IPS-18c (cell line): ENCODE measurements at regions not wholly inside any gene's neighbourhood (a gene's known extent, or its start where the extent isn't known, plus 50 kb on each side); places are given as distances from the start of the nearest gene placed in this dataset.

Experiments used
- H3K4me3 ChIP-seq: 2 replicates; pipeline ENCODE4 v1.7.0; 2013; ENCODE audit warnings: low read depth, mild to moderate bottlenecking, low read length, moderate library complexity; ENCODE audit not compliant: insufficient read depth
- H3K9me3 ChIP-seq: one replicate; pipeline ENCODE4 v1.6.1; 2013; ENCODE audit warnings: mild to moderate bottlenecking, low read length, moderate library complexity; ENCODE audit not compliant: control insufficient read depth, insufficient read depth

GRCh38 chr2:147665105-147665504 lies 179.7 kb upstream of the ACVR2A start:
- H3K4me3 ChIP-seq: no peak overlapping the region
- peaks cover 2% of the 10 kb centered on the region for H3K9me3 ChIP-seq

GRCh38 chr2:147663962-147664361 lies 180.9 kb upstream of the ACVR2A start:
- peaks cover 2% of the 10 kb centered on the region for H3K9me3 ChIP-seq
- H3K4me3 ChIP-seq: no peak overlapping the region

- Histone ChIP-seq H3K9me3 (peaks cover 2% of the 10 kb centered on the region), H3K4me3 (no peak overlapping the region)
These were observed 181.5 kb upstream of the ACVR2A start for GRCh38 chr2:147663153-147663961.

GRCh38 chr2:147662221-147662620 lies 182.6 kb upstream of the ACVR2A start:
- peaks cover 2% of the 10 kb centered on the region for H3K9me3 ChIP-seq
- no peak overlapping the region for H3K4me3 ChIP-seq

GRCh38 chr2:147660680-147661079 lies 184.1 kb upstream of the ACVR2A start:
- Histone ChIP-seq H3K4me3 (no peak overlapping the region), H3K9me3 (peaks cover 2% of the 10 kb centered on the region)

GRCh38 chr2:147659051-147659450 lies 185.8 kb upstream of the ACVR2A start:
- Histone ChIP-seq H3K4me3 (no peak overlapping the region), H3K9me3 (peaks cover 2% of the 10 kb centered on the region)

- H3K9me3 ChIP-seq: no peaks in the 10 kb centered on the region
- H3K4me3 ChIP-seq: no peak overlapping the region
These were observed 187.5 kb upstream of the ACVR2A start for GRCh38 chr2:147657086-147658000.

GRCh38 chr2:147649998-147650397 lies 194.8 kb upstream of the ACVR2A start:
- Histone ChIP-seq H3K9me3 (no peaks in the 10 kb centered on the region), H3K4me3 (no peak overlapping the region)

GRCh38 chr2:147649286-147649685 lies 195.5 kb upstream of the ACVR2A start:
- Histone ChIP-seq H3K4me3 (no peak overlapping the region), H3K9me3 (no peaks in the 10 kb centered on the region)

- no peak overlapping the region for H3K4me3 ChIP-seq
- no peaks in the 10 kb centered on the region for H3K9me3 ChIP-seq
These were observed 196.4 kb upstream of the ACVR2A start for GRCh38 chr2:147648471-147648870.

GRCh38 chr2:147647816-147648215 lies 197.0 kb upstream of the ACVR2A start:
- no peaks in the 10 kb centered on the region for H3K9me3 ChIP-seq
- no peak overlapping the region for H3K4me3 ChIP-seq

GRCh38 chr2:147646818-147647468 lies 197.9 kb upstream of the ACVR2A start:
- no peaks in the 10 kb centered on the region for H3K9me3 ChIP-seq
- no peak overlapping the region for H3K4me3 ChIP-seq

- Histone ChIP-seq H3K4me3 (no peak overlapping the region), H3K9me3 (no peaks in the 10 kb centered on the region)
These were observed 200.3 kb upstream of the ACVR2A start for GRCh38 chr2:147644491-147644890.

GRCh38 chr2:147642765-147643164 lies 202.1 kb upstream of the ACVR2A start:
- Histone ChIP-seq H3K4me3 (no peak overlapping the region), H3K9me3 (no peaks in the 10 kb centered on the region)

- no peak overlapping the region for H3K4me3 ChIP-seq
- no peaks in the 10 kb centered on the region for H3K9me3 ChIP-seq
These were observed 203.2 kb upstream of the ACVR2A start for GRCh38 chr2:147641651-147642050.

- Histone ChIP-seq H3K9me3 (no peaks in the 10 kb centered on the region), H3K4me3 (no peak overlapping the region)
These were observed 204.9 kb upstream of the ACVR2A start for GRCh38 chr2:147639891-147640290.

GRCh38 chr2:147639386-147639785 lies 205.4 kb upstream of the ACVR2A start:
- H3K4me3 ChIP-seq: no peak overlapping the region

GRCh38 chr2:147636886-147637285 lies 207.9 kb upstream of the ACVR2A start:
- Histone ChIP-seq H3K9me3 (no peaks in the 10 kb centered on the region), H3K4me3 (no peak overlapping the region)

More at GRCh38 chr2:147639386-147639785, 205.4 kb upstream of the ACVR2A start:
- no peaks in the 10 kb centered on the region for H3K9me3 ChIP-seq
